ENCODE measurements at regions not wholly inside any gene's neighbourhood (a gene's known extent, or its start where the extent isn't known, plus 50 kb on each side); places are given as distances from the start of the nearest gene placed in this dataset.

DNA sequence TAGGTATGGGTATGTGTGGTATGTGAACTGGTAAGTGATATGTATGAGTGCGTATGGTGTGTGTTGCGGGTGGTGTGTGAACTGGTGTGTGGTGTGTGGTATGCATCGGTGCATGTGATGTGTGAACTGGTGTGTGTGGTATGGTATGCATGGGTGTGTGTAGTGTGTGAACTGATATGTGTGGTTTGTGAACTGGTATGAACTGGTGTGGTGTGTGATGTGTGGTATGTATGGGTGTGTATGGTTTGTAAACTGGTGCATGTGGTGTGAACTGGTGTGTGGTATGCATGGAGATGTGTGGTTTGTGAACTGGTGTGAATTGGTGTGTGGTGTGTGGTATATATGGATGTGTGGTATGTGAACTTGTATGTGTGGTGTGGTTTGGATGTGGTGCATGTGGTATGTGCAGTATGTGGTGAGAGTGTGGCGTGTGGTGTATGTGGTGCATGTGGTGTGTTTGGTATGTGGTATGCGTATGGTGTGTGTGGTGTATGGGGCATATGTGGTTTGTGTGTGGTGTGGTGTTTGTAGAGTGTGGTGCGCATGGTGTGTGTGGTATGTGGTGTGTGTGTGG, 208.9 kb upstream of the TNP1 start:
- H3K79me2 ChIP-seq (replicated peaks; ENCODE audit: insufficient read depth) = no peaks in the 10 kb centered on the region
- DNase-seq (ENCODE audit: low spot score) (no peak), ATAC-seq (no peak)
- 0 out of 2 replicates have a peak, but pooled peaks cover 5% of the 10 kb centered on the region for H3K4me1 ChIP-seq (ENCODE audit: insufficient read depth)
- no peak overlapping the region for H3K4me3 ChIP-seq
- no peak overlapping the region for H2AFZ ChIP-seq
- Mint-ChIP-seq H3K4me1 (peaks cover 9% of the 10 kb centered on the region), H3K27ac (no peak overlapping the region), H3K36me3 (ENCODE audit: low read depth) (no peaks in the 10 kb centered on the region; the same call in 2 of the 3 replicates), H3K4me3 (no peak overlapping the region), H3K9me3 (peaks cover 7% of the 10 kb centered on the region; the same call in 2 of the 3 replicates), H3K27me3 (ENCODE audit: insufficient read depth, low read depth, poor library complexity) (peaks cover 1% of the 10 kb centered on the region)
- no peak overlapping the region for H3K27ac ChIP-seq (ENCODE audit: low read depth)
- no peaks in the 10 kb centered on the region for H3K27me3 ChIP-seq (ENCODE audit: insufficient read depth)
- H3F3A ChIP-seq (replicated peaks; ENCODE audit: low read depth) = no peaks in the 10 kb centered on the region
- no peaks in the 10 kb centered on the region for H3K36me3 ChIP-seq (ENCODE audit: insufficient read depth)
- TF ChIP-seq STAT1 (IDR thresholded peaks at IDR 0.05; ENCODE audit: unreplicated experiment) = no peak
- TF ChIP-seq NANOG (IDR thresholded peaks at IDR 0.05; ENCODE audit: borderline replicate concordance) = no peak
- TF ChIP-seq ZNF331 (CRISPR knock-in tag; IDR thresholded peaks at IDR 0.05; ENCODE audit: low read depth) = no peak
- no peak for TF ChIP-seq ZNF462 (CRISPR knock-in tag; IDR thresholded peaks at IDR 0.05)
- no peak for TF ChIP-seq JUNB (IDR thresholded peaks at IDR 0.05; ENCODE audit: unreplicated experiment)
- TF ChIP-seq ZNF114 (CRISPR knock-in tag; IDR thresholded peaks at IDR 0.05) = no peak
- no peak for TF ChIP-seq CREB1 (CRISPR knock-in tag; IDR thresholded peaks at IDR 0.05; ENCODE audit: low read depth)
- TF ChIP-seq, protein P1, sequence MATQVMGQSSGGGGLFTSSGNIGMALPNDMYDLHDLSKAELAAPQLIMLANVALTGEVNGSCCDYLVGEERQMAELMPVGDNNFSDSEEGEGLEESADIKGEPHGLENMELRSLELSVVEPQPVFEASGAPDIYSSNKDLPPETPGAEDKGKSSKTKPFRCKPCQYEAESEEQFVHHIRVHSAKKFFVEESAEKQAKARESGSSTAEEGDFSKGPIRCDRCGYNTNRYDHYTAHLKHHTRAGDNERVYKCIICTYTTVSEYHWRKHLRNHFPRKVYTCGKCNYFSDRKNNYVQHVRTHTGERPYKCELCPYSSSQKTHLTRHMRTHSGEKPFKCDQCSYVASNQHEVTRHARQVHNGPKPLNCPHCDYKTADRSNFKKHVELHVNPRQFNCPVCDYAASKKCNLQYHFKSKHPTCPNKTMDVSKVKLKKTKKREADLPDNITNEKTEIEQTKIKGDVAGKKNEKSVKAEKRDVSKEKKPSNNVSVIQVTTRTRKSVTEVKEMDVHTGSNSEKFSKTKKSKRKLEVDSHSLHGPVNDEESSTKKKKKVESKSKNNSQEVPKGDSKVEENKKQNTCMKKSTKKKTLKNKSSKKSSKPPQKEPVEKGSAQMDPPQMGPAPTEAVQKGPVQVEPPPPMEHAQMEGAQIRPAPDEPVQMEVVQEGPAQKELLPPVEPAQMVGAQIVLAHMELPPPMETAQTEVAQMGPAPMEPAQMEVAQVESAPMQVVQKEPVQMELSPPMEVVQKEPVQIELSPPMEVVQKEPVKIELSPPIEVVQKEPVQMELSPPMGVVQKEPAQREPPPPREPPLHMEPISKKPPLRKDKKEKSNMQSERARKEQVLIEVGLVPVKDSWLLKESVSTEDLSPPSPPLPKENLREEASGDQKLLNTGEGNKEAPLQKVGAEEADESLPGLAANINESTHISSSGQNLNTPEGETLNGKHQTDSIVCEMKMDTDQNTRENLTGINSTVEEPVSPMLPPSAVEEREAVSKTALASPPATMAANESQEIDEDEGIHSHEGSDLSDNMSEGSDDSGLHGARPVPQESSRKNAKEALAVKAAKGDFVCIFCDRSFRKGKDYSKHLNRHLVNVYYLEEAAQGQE (IDR thresholded peaks at IDR 0.05; ENCODE audit: unreplicated experiment) = no peak
- TF ChIP-seq EZH2phosphoT487 (IDR thresholded peaks at IDR 0.05; ENCODE audit: unreplicated experiment) = no peak
- TF ChIP-seq EZH2 (IDR thresholded peaks at IDR 0.05; ENCODE audit: low read depth, unreplicated experiment) = no peak
- no peak for TF ChIP-seq POLR2AphosphoS5 (IDR thresholded peaks at IDR 0.05; ENCODE audit: low read depth)
- no peak for TF ChIP-seq ETS1 (IDR thresholded peaks at IDR 0.05)
- no peak for TF ChIP-seq CTCF (conservative IDR thresholded peaks at IDR 0.05; ENCODE audit: low read depth in 2 of 2)
- H3K9me2 ChIP-seq (ENCODE audit: insufficient read depth) = 0 out of 2 replicates have a peak, but pooled peaks cover 3% of the 10 kb centered on the region
- H4K20me1 ChIP-seq (replicated peaks; ENCODE audit: insufficient read depth) = no peaks in the 10 kb centered on the region
- H3K4me2 ChIP-seq = no peak overlapping the region
